Hepatocyte (in vitro differentiated cells): ENCODE measurements at regions not wholly inside any gene's neighbourhood (a gene's known extent, or its start where the extent isn't known, plus 50 kb on each side); places are given as distances from the start of the nearest gene placed in this dataset.

ENCODE experiments used
- DNase-seq: peaks from one replicate; pipeline ENCODE4 v3.0.0-alpha.2; 2016; ENCODE audit warnings: low spot score
- H2AFZ ChIP-seq: fragments of 200-600 bp; sonication (generic); 2 replicates; pipeline ENCODE4 v1.6.0; 2016; ENCODE audit warnings: antibody characterized with exemption, mild to moderate bottlenecking
- H3K27ac ChIP-seq: fragments of 200-600 bp; sonication (generic); 2 replicates; pipeline ENCODE4 v1.5.1; 2016; ENCODE audit warnings: mild to moderate bottlenecking
- H3K27me3 ChIP-seq: fragments of 200-600 bp; sonication (generic); 2 replicates; pipeline ENCODE4 v1.6.1; 2016
- H3K36me3 ChIP-seq: fragments of 200-600 bp; sonication (generic); replicated peaks from 2 replicates; pipeline ENCODE4 v1.5.1; 2016; ENCODE audit warnings: low read depth; ENCODE audit not compliant: insufficient read depth
- H3K4me1 ChIP-seq: fragments of 200-600 bp; sonication (generic); 2 replicates; pipeline ENCODE4 v1.5.1; 2016; ENCODE audit warnings: mild to moderate bottlenecking, moderate library complexity; ENCODE audit not compliant: insufficient read depth
- H3K4me2 ChIP-seq: fragments of 200-600 bp; sonication (generic); 2 replicates; pipeline ENCODE4 v1.6.0; 2016
- H3K4me3 ChIP-seq: fragments of 200-600 bp; sonication (generic); 2 replicates; pipeline ENCODE4 v1.5.1; 2016; ENCODE audit warnings: mild to moderate bottlenecking
- H3K79me2 ChIP-seq: fragments of 200-600 bp; sonication (generic); 2 replicates; pipeline ENCODE4 v1.6.0; 2017; ENCODE audit warnings: mild to moderate bottlenecking
- H3K9me2 ChIP-seq: fragments of 200-600 bp; sonication (generic); replicated peaks from 2 replicates; pipeline ENCODE4 v1.6.0; 2017; ENCODE audit warnings: mild to moderate bottlenecking; ENCODE audit not compliant: insufficient read depth
- H3K9me3 ChIP-seq: fragments of 200-600 bp; sonication (generic); 2 replicates; pipeline ENCODE4 v1.5.1; 2016; ENCODE audit warnings: low read depth, mild to moderate bottlenecking
- H4K20me1 ChIP-seq: fragments of 200-600 bp; sonication (generic); 2 replicates; pipeline ENCODE4 v1.6.0; 2016; ENCODE audit warnings: mild to moderate bottlenecking; ENCODE audit not compliant: insufficient read depth, poor library complexity, severe bottlenecking
- EZH2 ChIP-seq: fragments of 200-600 bp; sonication (generic); IDR thresholded peaks from 2 replicates; pipeline ENCODE4 v1.6.1; 2016; ENCODE audit warnings: antibody characterized with exemption, mild to moderate bottlenecking, borderline replicate concordance
- EZH2phosphoT487 ChIP-seq: fragments of 200-600 bp; sonication (generic); IDR thresholded peaks from one replicate; pipeline ENCODE4 v1.6.1; 2018; ENCODE audit warnings: antibody characterized with exemption, mild to moderate bottlenecking, low read depth, moderate library complexity; ENCODE audit not compliant: unreplicated experiment, severe bottlenecking
- WGBS: methylation state at CpG from one replicate; pipeline ENCODE4 v1.1.6; 2016; ENCODE audit warnings: low lambda C conversion rate; ENCODE audit errors: missing lambda C conversion rate; 5-methylcytosine and 5-hydroxymethylcytosine counted together
- TF ChIP-seq, protein P1 (sequence below): fragments of 200-600 bp; sonication (generic); IDR thresholded peaks from 2 replicates; pipeline ENCODE4 v1.5.1; 2016; ENCODE audit warnings: antibody characterized with exemption, mild to moderate bottlenecking; ENCODE audit not compliant: poor library complexity

- Histone ChIP-seq H4K20me1 (no peaks in the 10 kb centered on the region), H3K9me3 (peaks cover 7% of the 10 kb centered on the region), H3K27me3 (no peaks in the 10 kb centered on the region), H3K27ac (no peak overlapping the region), H3K4me2 (no peak overlapping the region), H2AFZ (no peak overlapping the region), H3K4me3 (no peak overlapping the region), H3K36me3 (no peaks in the 10 kb centered on the region), H3K79me2 (no peaks in the 10 kb centered on the region), H3K4me1 (no peaks in the 10 kb centered on the region), H3K9me2 (no peaks in the 10 kb centered on the region)
- no peak for DNase-seq
- no peak for TF ChIP-seq EZH2phosphoT487
- TF ChIP-seq, protein P1, sequence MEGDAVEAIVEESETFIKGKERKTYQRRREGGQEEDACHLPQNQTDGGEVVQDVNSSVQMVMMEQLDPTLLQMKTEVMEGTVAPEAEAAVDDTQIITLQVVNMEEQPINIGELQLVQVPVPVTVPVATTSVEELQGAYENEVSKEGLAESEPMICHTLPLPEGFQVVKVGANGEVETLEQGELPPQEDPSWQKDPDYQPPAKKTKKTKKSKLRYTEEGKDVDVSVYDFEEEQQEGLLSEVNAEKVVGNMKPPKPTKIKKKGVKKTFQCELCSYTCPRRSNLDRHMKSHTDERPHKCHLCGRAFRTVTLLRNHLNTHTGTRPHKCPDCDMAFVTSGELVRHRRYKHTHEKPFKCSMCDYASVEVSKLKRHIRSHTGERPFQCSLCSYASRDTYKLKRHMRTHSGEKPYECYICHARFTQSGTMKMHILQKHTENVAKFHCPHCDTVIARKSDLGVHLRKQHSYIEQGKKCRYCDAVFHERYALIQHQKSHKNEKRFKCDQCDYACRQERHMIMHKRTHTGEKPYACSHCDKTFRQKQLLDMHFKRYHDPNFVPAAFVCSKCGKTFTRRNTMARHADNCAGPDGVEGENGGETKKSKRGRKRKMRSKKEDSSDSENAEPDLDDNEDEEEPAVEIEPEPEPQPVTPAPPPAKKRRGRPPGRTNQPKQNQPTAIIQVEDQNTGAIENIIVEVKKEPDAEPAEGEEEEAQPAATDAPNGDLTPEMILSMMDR = no peak
- no peak for TF ChIP-seq EZH2
- WGBS = 96% methylated on average over 2 of the region's 2 CpGs
Observed at GRCh38 chr6:106035655-106036054, 50.5 kb upstream of the PRDM1 start.

- H2AFZ ChIP-seq = no peak overlapping the region
- H3K27ac ChIP-seq = no peak overlapping the region
- H3K9me2 ChIP-seq = no peaks in the 10 kb centered on the region
- no peak for DNase-seq
- no peaks in the 10 kb centered on the region for H4K20me1 ChIP-seq
- H3K4me1 ChIP-seq = no peaks in the 10 kb centered on the region
- H3K36me3 ChIP-seq = no peaks in the 10 kb centered on the region
- no peaks in the 10 kb centered on the region for H3K79me2 ChIP-seq
- no peak overlapping the region for H3K4me2 ChIP-seq
- no peaks in the 10 kb centered on the region for H3K27me3 ChIP-seq
- WGBS = 89% methylated on average over 2 of the region's 2 CpGs
- TF ChIP-seq EZH2 = no peak
- TF ChIP-seq, protein P1 = no peak
- TF ChIP-seq EZH2phosphoT487 = no peak
- no peak overlapping the region for H3K4me3 ChIP-seq
- peaks cover 7% of the 10 kb centered on the region for H3K9me3 ChIP-seq
Observed at GRCh38 chr6:106033806-106034205, 52.3 kb upstream of the PRDM1 start.

DNA sequence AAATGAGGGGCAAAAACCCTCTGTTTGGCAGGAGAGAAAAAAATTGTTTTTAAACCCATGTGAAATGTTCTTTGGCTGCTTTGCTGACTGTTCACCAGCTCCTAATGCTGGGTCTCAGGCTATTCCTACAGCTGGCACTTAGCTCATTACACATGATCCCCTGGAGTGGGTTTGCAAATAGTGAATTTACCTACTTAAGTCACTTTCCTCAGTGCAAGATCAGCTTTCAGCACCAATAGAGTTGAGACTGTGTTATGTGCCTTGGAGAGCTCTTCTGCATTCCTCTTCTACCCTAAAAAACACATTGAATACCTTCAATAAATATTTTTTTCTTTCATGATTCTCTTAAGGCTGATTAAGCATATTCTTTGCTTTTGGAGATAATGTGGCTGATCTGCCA, 58.4 kb upstream of the PRDM1 start:
- Histone ChIP-seq H3K79me2 (no peaks in the 10 kb centered on the region), H3K4me2 (peak overlapping the region; percentile 9), H3K9me3 (no peaks in the 10 kb centered on the region), H3K4me1 (no peaks in the 10 kb centered on the region), H3K9me2 (no peaks in the 10 kb centered on the region), H3K36me3 (no peaks in the 10 kb centered on the region), H2AFZ (no peak overlapping the region), H3K4me3 (no peak overlapping the region), H3K27me3 (no peaks in the 10 kb centered on the region), H4K20me1 (no peaks in the 10 kb centered on the region), H3K27ac (no peak overlapping the region)
- DNase-seq = no peak
- no peak for TF ChIP-seq EZH2

GRCh38 chr6:106026748-106027715, 59.1 kb upstream of the PRDM1 start:
- no peaks in the 10 kb centered on the region for H3K9me3 ChIP-seq
- H3K9me2 ChIP-seq = no peaks in the 10 kb centered on the region
- H3K79me2 ChIP-seq = no peaks in the 10 kb centered on the region
- no peaks in the 10 kb centered on the region for H4K20me1 ChIP-seq
- H3K36me3 ChIP-seq = no peaks in the 10 kb centered on the region
- H3K27ac ChIP-seq = no peak overlapping the region
- H2AFZ ChIP-seq = no peak overlapping the region
- 38% methylated on average over 17 of the region's 17 CpGs for WGBS
- no peaks in the 10 kb centered on the region for H3K4me1 ChIP-seq
- TF ChIP-seq EZH2phosphoT487 = no peak
- TF ChIP-seq, protein P1 = no peak
- no peak for TF ChIP-seq EZH2
- H3K4me3 ChIP-seq = no peak overlapping the region
- no peak for DNase-seq
- peak overlapping the region; percentile 9 for H3K4me2 ChIP-seq
- H3K27me3 ChIP-seq = no peaks in the 10 kb centered on the region
